Left kidney (tissue), 1 donor: ENCODE measurements at regions not wholly inside any gene's neighbourhood (a gene's known extent, or its start where the extent isn't known, plus 50 kb on each side); places are given as distances from the start of the nearest gene placed in this dataset.

ENCODE experiments used
- DNase-seq: peaks from one replicate; pipeline ENCODE4 v3.0.0-alpha.2; 2013

DNA sequence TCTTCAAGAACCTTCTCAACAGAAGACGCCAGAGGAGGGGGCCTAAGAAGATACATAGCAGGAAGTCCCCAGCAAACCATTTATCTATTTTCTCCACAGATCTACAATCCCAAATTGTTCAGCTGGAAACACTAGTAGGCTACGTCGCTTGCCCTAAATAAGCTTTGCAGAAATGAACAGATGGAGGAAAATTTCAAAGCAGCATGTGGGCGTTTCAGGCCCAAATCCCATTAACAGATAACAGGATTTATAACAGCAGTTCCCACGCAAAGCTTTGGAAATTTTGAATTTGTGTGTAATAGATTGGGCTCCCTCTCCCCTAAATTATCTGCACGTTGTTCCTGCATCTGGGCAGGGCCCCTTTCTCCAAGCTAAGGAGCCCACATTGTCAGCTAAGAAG, 60.6 kb upstream of the FRMD4A start:
- DNase-seq: no peak

DNA sequence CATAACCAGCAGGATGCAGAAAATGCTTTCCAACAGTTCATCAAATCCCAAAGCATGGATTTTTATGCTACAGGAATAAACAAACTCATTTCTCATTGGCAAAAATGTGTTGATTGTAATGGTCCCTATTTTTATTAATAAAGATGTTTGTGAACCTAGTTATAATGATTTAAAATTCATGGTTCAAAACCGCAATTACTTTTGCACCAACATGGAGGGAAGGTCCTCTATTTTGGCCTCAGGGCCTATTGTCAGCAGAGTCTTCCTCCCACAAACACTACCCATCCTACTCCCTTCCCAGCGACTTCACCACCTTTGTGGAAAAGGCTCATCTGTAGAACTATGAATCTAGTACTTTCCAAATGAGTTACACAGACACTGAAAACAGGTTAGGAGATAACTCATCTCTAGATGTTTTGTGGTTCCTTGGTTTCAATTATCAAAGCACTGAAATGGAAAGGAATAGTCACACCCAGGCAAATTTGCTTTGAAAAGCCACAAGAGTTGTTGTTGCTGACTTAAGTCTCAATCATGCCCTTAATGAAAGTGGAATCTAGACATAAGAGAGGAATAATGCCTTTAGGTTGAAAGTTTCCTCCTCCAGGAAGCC, 59.4 kb upstream of the FRMD4A start:
- no peak for DNase-seq

DNA sequence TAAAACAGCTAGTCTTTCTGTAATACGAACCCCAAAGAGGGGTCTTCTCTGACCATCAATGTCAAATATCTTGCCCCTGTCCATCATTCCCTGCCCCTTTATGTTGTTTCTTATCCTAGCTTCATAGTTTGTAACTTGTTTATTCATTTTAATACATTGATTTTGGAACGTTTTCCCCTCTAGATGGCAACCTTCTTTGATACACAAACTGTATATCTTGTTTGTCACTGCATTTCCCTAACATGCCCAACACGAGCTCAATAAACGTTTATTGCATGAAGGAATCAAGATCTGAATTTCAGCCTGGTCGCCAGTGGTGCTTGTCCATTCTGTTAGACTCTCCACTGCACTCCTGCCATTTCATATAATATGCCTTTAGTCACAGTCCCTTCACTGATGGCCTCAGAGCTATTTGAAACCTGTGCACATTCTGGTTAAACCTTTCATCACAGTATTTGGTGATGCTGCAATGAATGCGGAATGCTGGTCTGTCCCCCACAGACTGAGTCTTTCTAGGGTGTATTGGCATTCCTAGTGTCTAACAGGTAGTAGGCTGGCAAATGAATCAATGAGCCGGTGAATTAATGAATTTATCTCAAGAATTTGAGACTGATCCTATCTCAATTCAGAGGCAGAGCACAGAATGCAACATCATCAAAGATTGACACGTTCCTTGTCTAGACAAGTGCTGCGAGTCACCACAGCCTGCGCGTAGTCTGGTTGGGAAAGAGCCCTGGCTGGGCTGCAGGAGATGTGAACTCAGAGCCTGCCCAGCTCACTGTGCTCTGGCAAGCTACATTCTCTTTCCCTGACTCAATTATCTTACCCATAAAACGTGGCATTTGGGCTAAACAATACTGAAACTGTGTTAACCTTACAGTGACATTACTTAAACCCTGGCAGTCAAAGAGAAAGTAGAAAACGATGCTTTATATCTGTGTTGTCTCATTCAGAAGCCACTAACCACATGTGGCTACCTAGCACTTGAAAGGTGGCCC, 55.2 kb upstream of the FRMD4A start:
- DNase-seq: no peak

DNA sequence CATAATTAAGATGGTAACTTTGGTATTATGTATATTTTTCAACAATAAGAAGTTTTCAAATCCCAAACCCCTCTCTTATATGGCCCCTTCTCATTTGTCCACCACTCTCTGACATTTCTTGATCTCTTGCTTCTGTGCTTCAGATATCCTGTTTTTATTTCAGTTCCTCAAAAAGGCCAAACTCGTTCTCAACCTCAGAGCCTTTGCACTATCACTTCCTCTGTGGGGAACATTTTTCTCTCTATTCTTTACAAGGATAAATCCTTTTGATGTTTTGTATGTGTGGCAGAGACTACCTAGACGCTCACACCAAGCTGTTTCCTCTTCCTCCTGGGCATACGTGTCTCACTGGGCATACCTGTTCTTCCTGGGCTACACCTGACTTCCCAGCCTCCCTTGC, 54.2 kb upstream of the FRMD4A start:
- no peak for DNase-seq

DNA sequence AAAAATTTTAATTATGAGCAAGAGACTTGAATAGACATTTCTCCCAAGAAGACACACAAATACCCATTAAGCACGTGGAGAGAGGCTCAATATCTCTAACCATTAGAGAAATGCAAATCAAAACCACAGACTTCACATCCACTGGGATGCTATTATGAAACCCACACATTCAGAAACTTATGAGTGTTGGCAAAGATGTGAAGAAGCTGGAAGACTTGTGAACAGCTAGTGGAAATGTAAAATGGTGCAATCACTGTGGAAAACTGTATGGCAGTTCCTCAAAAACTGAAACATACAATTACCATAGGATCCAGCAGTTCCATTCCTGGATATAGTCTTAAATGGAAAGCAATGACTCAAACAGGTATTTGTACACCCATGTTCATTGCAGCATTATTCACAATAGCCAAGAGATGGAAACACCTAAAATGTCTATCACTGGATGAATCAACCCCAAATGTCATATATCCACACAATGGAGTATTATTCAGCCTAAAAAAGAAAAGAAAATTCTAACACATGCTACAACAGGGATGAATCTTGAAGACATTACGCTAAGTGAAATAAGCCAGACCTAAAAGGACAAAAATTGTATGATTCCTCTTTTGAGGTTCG, 53.5 kb upstream of the FRMD4A start:
- DNase-seq: no peak

DNA sequence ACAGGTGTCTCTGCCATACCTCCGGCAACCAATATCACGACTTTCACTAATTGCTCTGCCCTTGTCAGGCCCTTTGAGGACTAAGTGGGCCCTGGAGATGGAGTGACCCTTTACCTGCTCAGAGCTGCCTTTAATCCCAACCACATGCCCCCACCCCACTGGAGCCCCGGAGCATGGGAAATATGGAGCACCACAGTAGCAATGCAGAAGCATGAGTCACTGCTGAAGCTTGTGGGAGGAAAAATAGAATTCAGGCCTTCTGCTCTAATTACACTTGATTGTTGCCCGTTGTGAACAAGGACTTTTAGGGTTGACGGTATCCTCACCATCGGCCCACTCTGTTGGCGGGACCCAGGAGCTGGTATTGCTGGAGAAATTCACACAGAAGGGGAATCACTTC, 52.5 kb upstream of the FRMD4A start:
- DNase-seq: no peak

DNA sequence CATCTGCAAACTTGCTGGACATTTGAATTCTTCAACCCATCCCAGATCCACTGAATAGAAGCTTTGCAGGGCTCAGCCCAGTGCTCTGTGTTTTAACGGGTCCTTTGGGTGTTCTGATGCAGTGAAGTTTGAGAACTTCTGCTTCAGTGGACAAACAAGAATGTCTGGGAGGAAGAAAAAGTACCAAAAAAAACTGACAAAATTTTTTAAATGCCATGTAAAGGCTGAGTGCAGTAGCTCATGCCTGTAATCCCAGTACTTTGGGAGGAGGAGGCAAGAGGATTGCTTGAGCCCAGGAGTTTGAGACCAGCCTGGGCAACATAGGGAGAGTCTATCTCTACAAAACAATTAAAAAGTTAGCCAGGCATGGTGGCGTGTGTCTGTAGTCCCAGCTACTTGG, 51.8 kb upstream of the FRMD4A start:
- DNase-seq: no peak

DNA sequence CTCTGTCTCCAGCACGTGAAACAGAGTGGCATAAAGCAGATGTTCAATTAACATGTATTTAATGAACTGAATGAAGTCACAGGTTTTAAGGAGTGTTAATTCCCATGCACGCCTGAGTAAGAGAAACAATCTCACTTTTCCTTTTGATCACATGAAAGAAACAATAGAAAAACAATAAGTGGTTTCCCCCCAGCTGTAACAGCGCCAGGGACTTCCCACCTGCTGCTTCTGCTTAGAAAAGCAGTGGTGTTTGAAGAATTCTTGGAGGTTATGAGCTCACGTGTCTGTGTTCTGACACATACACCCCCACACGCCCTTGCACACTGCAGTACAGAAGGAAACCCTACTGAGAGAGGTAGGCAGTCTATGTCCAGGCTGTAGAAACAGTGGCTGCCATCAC, 51.3 kb upstream of the FRMD4A start:
- no peak for DNase-seq

DNA sequence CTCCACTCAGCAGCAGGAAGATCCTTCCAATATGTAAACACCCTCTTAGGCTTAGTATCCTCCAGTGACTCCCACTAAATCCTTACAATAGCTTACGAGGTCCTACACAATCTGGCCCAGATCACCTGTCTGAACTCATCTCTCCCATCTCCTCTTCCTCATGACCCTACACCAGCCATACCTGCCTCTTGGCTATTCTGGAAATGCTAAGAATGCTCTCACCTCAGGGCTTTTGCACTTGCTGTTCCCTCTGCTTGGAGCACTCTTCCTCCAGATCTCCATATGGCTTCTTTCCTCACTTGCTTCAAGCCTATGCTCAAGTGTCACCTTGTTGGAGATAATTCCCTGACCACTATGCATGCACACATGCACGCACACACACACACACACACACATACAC, 50.8 kb upstream of the FRMD4A start:
- no peak for DNase-seq

DNA sequence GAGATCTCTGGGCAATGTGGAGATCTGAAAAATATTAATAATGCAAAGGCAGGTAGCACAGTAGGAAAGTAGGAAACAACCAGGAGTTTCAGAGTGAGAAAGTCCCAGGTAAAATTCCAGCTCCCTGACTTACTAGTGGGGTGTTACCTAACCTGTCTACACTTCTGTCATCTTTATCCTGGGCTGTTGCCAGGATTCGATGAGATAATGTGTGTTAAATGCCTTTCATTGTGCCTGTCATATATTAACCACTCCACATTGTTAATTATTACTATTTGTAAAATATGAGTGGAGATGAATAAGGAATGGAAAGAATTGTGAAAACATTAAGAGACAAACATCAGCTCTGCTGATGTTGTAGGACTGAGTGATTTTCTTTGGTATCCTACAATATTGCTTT, 50.0 kb upstream of the FRMD4A start:
- DNase-seq: no peak
